GM23248 (cell line): ENCODE measurements at regions not wholly inside any gene's neighbourhood (a gene's known extent, or its start where the extent isn't known, plus 50 kb on each side); places are given as distances from the start of the nearest gene placed in this dataset.

ENCODE experiments used
- EZH2 ChIP-seq: fragments of 200-600 bp; sonication (generic); IDR thresholded peaks from 2 replicates; pipeline ENCODE4 v1.6.1; 2018; ENCODE audit warnings: antibody characterized with exemption, mild to moderate bottlenecking; ENCODE audit not compliant: insufficient read depth, poor library complexity, severe bottlenecking
- EZH2phosphoT487 ChIP-seq: fragments of 200-600 bp; sonication (generic); IDR thresholded peaks from 2 replicates; pipeline ENCODE4 v1.6.1; 2018; ENCODE audit warnings: antibody characterized with exemption, moderate library complexity, mild to moderate bottlenecking, low read depth; ENCODE audit not compliant: insufficient read depth

GRCh38 chr6:147693181-147693580 is 184.7 kb downstream of the SAMD5 start:
- TF ChIP-seq EZH2phosphoT487: no peak
- TF ChIP-seq EZH2: no peak
